Activated T-cell treated with anti-CD3 and anti-CD28 coated beads, Interleukin-2, amount 50 U/mL, for 72 hours (primary cell): ENCODE measurements at regions not wholly inside any gene's neighbourhood (a gene's known extent, or its start where the extent isn't known, plus 50 kb on each side); places are given as distances from the start of the nearest gene placed in this dataset.
"Not testable (repeated sequence)": the region's sequence is repeated elsewhere in the genome, so short reads cannot be mapped to it uniquely, and the experiment has no call there.

Experiments
- ATAC-seq, 2 donors: fragments of 150-1000 bp; cut with Tn5 transposase; replicated peaks in 1 of 2; 2 replicates each; pipeline ENCODE4 v1.10.0; 2021; ENCODE audit warnings: moderate library complexity in 2 of 2, mild to moderate bottlenecking in 1 of 2
- DNase-seq, 2 donors: peaks; one replicate each; pipeline ENCODE4 v3.0.0; 2021 to 2022; ENCODE audit warnings: mixed read lengths in 1 of 2
- H3K27ac Mint-ChIP-seq: one replicate; pipeline ENCODE4 v1.8.0; 2022; ENCODE audit warnings: mild to moderate bottlenecking, moderate library complexity, mixed read lengths
- H3K27me3 Mint-ChIP-seq: one replicate; pipeline ENCODE4 v1.8.0; 2022; ENCODE audit warnings: low read depth, mixed read lengths
- H3K36me3 Mint-ChIP-seq, 2 donors: one replicate each; pipeline ENCODE4 v1.8.0; 2022; ENCODE audit warnings: mixed read lengths in 2 of 2, mild to moderate bottlenecking in 1 of 2; ENCODE audit not compliant: insufficient read depth in 2 of 2
- H3K4me1 Mint-ChIP-seq: one replicate; pipeline ENCODE4 v1.8.0; 2022; ENCODE audit warnings: low read depth, mixed read lengths
- H3K4me3 Mint-ChIP-seq, 2 donors: one replicate each; pipeline ENCODE4 v1.8.0; 2022; ENCODE audit warnings: mild to moderate bottlenecking in 2 of 2, mixed read lengths in 2 of 2, moderate library complexity in 2 of 2
- H3K9me3 Mint-ChIP-seq, 2 donors: one replicate each; pipeline ENCODE4 v1.8.0; 2022; ENCODE audit warnings: mixed read lengths in 2 of 2

DNA sequence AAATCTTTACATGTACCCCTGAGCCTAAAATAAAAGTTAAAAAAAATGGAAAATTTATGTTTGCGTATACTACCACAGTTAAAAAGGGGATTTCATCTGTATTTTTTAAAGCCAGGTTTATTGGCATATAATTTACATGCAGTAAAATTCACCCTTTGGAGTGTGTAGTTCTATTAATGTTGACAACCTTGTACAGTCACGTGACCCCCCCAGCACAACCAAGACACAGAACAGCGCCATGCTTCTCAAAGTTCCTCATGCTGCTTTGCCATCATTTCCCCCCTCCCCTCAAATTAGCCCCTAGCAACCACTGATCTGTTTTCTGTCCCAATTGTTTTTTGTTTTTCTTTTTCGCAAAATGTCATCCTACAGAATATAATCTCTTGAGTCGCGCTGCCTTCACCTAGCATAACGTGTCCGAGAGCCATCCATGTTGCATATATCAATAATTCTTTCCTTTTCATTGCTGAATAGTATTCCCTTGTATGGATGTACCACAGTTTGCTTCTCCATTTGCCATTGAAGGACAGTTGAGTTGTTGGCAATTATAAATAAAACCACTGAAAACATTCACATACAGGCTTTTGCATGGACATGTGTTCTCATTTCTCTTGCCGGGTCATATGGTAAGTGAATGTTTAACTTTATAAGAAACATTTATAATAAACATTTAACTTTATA lies 105.3 kb downstream of the LHX2 start:
- Mint-ChIP-seq H3K27ac (no peak overlapping the region), H3K4me1 (no peaks in the 10 kb centered on the region), H3K4me3 (no peak overlapping the region), H3K36me3 (peaks cover 0 to 4% of the 10 kb centered on the region in 2 donors), H3K9me3 (peaks cover 0 to 3% of the 10 kb centered on the region in 2 donors), H3K27me3 (peaks cover 21% of the 10 kb centered on the region)
- no peak for DNase-seq
- no peak for ATAC-seq

DNA sequence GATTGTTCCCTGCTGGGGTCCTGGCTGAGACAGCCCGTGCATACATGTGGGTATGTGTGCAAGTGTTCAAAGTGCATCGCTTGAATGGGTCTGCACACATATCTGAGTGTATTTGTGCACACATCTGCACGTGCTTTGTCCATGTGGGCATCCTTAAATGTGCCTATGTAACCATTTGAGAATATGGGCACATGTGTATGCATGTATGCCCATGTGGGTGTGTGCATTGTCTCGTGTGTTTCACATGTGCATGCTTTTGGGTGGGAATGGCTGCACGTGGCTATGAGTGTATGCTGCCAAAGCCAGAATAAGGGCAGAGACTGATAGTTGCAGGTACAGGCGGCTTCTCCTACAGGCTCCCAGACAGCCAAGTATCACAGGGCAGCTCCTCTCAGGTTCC lies 107.3 kb downstream of the LHX2 start:
- ATAC-seq = no peak
- H3K9me3 Mint-ChIP-seq = peaks cover 0 to 4% of the 10 kb centered on the region in 2 donors
- H3K27me3 Mint-ChIP-seq = peaks cover 21% of the 10 kb centered on the region
- H3K36me3 Mint-ChIP-seq = peaks cover 0 to 4% of the 10 kb centered on the region in 2 donors
- no peaks in the 10 kb centered on the region for H3K4me1 Mint-ChIP-seq
- no peak for DNase-seq
- no peak overlapping the region for H3K4me3 Mint-ChIP-seq
- H3K27ac Mint-ChIP-seq = no peak overlapping the region

DNA sequence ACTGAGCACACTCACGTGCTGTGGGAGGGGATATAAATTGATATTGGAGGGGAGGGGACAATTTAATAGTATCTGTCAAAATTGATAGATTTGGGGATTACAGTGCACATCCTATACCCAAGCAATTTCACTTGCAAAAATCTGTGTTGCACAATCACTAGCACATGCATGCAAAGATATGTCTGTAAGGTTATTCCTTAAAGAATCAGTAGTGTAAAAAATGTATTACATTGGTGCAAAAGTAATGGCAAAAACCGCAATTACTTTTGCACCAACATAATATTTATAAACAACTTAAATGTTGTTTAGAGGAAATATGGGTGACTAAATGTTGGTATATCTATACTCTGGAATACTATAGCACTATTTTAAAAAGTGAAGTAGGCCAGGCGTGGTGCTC lies 108.7 kb downstream of the LHX2 start:
- Mint-ChIP-seq H3K4me3 (no peak overlapping the region), H3K4me1 (no peaks in the 10 kb centered on the region), H3K27me3 (peaks cover 16% of the 10 kb centered on the region), H3K9me3 (peaks cover 0 to 4% of the 10 kb centered on the region in 2 donors), H3K27ac (no peak overlapping the region), H3K36me3 (peaks cover 0 to 4% of the 10 kb centered on the region in 2 donors)
- DNase-seq = no peak
- no peak for ATAC-seq

DNA sequence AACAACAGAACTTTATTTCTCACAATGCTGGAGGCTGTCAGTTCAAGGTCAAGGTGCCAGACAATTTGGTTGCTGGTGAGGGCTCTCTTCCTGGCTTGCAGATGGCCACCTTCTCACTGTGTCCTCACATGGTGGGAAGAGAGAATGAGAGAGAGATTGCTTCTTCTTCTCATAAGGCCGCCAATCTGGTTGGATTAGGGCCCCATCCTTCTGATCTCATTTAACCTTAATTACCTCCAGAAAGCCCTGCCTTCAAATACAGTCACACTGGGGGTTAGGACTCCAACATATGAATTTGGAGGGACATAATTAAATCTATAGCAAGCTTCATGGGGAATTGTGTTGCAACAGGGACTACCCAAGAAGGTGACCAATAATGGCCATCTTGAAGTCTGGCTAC lies 110.2 kb downstream of the LHX2 start:
- no peaks in the 10 kb centered on the region for H3K4me1 Mint-ChIP-seq
- H3K9me3 Mint-ChIP-seq = peaks cover 0 to 4% of the 10 kb centered on the region in 2 donors
- peaks cover 11% of the 10 kb centered on the region for H3K27me3 Mint-ChIP-seq
- H3K27ac Mint-ChIP-seq = no peak overlapping the region
- H3K4me3 Mint-ChIP-seq = no peak overlapping the region
- ATAC-seq (no peak), DNase-seq (no peak)
- H3K36me3 Mint-ChIP-seq = peaks cover 0 to 2% of the 10 kb centered on the region in 2 donors

DNA sequence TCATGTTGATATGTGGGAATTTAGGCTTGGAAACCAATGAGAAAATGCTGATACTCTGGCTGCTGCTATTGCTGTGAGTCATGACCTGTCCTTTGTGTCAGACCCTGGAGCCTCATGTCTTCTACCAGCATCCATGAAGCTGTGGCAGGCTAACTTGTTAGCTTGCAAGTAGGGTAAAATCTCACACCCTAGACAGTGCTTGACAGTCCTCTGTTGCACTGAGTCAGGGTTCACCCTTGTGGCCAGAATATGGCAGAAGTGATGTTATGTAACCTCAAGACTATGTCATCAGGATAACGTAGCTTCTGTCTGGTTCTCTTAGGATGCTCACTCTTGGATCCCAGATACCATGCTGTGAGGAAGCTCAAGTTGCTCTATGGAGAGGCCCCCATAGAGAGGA lies 110.8 kb downstream of the LHX2 start:
- Mint-ChIP-seq H3K4me3 (no peak overlapping the region), H3K36me3 (no peaks in the 10 kb centered on the region), H3K4me1 (peaks cover 6% of the 10 kb centered on the region), H3K27me3 (peaks cover 11% of the 10 kb centered on the region), H3K27ac (no peak overlapping the region), H3K9me3 (peaks cover 0 to 2% of the 10 kb centered on the region in 2 donors)
- DNase-seq (no peak), ATAC-seq (no peak)

DNA sequence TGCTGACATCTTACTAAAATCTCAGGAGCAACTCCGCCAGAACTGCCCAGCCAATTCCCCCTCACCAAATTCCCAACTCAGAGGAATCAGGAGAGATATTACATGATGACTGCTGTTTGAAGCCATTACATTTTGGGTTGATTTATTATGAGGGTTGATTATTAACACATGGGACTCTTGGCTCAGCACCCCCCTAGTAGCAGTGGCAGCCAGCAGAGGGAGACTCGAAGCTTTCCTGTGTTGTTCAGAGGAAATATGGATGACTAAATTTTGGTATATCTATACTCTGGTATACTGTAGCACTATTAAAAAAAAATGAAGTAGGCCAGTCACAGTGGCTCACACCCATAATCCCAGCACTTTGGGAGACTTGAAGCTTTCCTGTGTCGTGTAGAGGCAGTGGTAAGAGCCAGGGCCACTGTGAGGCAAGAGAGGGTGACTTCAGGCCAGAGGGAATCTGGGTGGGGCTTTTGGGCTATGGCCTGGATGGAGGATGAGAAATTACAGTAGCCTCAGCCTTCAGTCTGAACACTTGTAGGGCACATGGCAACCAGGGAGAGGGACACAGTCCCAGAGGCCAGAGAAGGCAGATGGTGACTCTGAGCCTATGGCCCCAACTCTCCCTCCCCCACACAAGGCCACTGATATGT lies 111.4 kb downstream of the LHX2 start:
- Mint-ChIP-seq H3K36me3 (no peaks in the 10 kb centered on the region), H3K4me3 (no peak overlapping the region), H3K27me3 (peaks cover 11% of the 10 kb centered on the region), H3K27ac (no peak overlapping the region), H3K9me3 (peaks cover 0 to 2% of the 10 kb centered on the region in 2 donors), H3K4me1 (peaks cover 7% of the 10 kb centered on the region)
- no peak for DNase-seq
- ATAC-seq = no peak

DNA sequence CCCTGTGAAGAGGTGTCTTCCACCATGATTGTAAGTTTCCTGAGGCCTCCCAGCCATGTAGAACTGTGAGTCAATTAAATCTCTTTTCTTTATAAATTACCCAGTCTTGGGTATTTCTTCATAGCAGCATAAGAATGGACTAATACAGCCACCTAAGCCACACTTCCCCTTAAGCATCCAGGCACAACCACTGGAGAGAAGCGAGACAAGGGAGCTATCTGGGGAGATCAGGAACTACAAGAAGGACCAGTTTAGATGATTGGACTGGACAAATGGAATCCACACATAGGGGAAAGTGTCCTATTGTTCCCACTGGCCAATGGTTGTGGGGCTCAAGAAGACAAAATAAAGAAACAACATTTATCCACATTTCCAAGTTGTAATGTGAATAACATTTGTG lies 112.1 kb downstream of the LHX2 start:
- DNase-seq, H3K4me1 Mint-ChIP-seq, H3K27ac Mint-ChIP-seq, ATAC-seq, H3K9me3 Mint-ChIP-seq, H3K36me3 Mint-ChIP-seq, H3K4me3 Mint-ChIP-seq: not testable (repeated sequence)
- H3K27me3 Mint-ChIP-seq = peaks cover 11% of the 10 kb centered on the region

DNA sequence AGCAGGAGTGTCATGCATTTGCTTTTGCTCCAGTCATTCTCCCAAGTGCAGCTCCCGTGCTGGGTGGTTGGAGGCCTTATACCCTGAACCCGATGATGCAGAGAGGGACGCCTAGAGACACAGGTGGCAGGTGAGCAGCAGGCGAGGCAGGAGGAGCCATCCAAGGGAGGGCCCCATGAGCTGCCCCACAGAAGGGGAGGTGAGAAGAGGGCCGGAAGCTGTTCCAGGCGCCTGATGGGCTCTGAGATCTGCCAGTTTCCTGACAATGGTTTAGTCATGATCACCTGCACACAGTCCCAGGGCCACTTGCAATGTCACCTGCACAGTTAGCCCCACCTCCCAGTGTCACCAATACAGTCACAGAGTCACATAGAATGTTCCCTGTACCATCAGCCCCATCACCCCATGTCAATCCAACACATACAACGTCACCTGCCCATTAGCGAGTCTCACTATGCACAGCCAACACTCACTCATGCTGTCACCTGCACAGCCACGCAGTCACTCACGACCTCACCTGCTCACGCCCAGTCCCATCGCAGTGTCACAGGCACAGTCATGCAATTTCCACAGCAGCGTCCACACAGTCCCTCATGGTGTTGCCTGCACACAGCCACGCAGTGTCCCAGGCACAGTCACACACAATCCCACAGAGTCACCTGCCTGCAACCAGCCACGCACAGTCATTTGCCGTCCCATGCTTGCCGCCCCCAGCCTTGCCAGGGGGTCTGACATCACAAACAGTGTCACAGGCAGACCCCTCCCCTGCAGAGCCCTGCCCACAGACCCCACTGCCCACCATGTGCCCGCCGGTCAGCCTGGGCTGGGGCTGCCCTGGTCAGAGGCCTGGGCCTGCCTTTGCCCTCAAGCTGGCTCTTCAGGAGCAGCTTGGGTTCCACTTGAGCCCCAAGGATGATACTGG lies 113.4 kb downstream of the LHX2 start:
- H3K4me3 Mint-ChIP-seq = no peak overlapping the region
- H3K27me3 Mint-ChIP-seq = no peaks in the 10 kb centered on the region
- H3K4me1 Mint-ChIP-seq = peaks cover 7% of the 10 kb centered on the region
- DNase-seq (no peak), ATAC-seq (no peak)
- no peaks in the 10 kb centered on the region for H3K36me3 Mint-ChIP-seq
- H3K9me3 Mint-ChIP-seq = peaks cover 0 to 2% of the 10 kb centered on the region in 2 donors
- no peak overlapping the region for H3K27ac Mint-ChIP-seq

DNA sequence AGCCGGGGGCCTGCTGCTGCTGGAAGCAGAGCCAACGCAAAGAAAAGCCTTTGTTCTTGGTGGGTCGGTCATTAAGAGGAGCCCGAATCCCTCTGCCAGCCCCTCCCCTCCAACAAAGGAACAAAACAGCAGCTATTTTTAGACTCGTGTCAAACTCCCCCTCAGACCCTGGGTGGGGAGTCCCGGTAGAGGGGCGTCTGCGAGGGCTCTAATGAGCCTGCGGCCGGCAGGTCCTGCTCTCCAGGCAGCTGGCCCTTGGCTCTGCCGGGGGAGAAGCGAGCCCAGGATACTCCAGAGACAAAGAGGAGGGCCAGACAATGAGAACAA lies 114.0 kb downstream of the LHX2 start:
- Mint-ChIP-seq H3K4me1 (peaks cover 7% of the 10 kb centered on the region), H3K4me3 (no peak overlapping the region), H3K27ac (no peak overlapping the region), H3K27me3 (no peaks in the 10 kb centered on the region), H3K36me3 (no peaks in the 10 kb centered on the region), H3K9me3 (peaks cover 0 to 2% of the 10 kb centered on the region in 2 donors)
- ATAC-seq = no peak
- DNase-seq = no peak

DNA sequence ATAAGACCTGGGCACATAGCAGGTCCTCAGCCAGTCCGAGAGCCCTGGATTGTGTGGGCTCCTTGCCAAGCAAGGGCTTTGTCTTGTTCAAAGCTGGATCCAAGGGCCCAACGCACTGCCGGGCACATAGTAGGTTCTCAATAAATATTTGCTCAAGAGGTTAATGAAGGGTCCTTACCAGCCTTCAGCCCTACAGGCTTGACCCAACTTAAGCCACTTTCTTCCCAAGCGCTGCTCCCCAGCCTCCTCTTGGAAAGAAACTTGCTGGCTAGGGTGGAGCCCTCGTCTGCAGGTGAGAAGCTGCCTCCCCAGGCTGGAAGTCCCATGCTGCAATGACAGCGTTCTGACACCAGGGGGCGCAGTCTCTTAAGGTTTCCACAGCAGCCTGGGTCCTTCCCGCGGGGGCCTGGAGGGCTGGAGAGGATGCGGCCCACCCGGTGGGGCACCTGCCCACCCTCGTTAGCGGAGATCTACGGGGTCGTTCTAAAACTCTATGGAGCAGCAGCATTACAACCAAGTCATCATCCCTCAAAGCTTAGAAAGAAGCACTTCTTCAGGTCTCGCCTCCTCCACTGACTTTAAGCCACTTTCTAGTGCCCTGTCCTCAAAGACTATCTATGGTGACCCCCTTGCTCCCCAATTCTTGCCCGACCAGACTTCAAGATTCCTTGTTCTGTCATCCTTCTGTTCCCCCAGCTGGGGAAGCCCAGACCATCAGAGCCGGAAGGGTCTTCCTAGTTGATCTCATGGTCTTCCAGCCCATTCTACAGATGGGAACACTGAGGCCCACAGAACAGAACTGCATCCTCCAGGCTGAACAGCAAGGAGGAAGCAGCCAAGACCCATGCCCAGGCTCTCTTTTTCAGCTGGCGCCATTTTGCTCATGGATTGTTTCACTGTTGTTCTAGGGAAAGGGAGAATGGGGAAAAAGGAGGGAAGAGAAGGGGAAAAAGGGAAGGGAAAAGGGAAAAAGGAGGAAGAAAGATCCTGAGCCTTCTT lies 115.4 kb downstream of the LHX2 start:
- peak; percentile 58 to 69 for ATAC-seq

DNA sequence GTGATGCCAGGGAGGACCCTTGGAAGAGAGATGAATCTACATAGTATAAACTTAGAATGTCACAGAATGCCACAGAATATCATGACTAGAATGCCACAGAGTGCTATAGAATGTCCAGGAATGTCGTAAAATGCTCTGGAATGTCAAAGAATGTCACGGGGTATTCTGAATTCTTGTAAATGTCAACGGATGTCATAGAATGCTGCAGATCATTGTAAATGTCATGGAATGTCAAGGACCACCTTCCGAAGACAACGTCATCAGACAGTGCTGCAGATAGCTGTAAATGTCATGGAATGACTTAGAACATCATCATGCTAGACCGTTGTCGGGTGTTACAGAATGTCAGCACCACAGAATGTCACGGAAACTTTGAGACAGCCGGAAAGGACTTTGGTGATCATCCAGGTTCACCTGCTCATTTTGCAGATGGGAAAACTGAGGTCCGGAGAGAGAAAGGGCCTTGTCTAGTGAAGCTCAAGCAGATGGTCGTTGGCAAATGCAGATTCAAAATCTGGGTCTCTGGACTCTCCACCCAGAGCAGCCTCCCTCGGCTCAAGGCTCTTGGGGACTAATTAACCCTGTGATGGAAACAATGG lies 117.1 kb downstream of the LHX2 start:
- DNase-seq (no peak), ATAC-seq (no peak)
- Mint-ChIP-seq H3K27me3 (peaks cover 13% of the 10 kb centered on the region), H3K36me3 (no peaks in the 10 kb centered on the region), H3K9me3 (no peaks in the 10 kb centered on the region), H3K4me3 (no peak overlapping the region), H3K27ac (no peak overlapping the region), H3K4me1 (peaks cover 11% of the 10 kb centered on the region)

More for the DNA sequence above, 115.4 kb downstream of the LHX2 start:
- peak; percentile 73 to 80 for DNase-seq
- Mint-ChIP-seq H3K4me1 (peaks cover 11% of the 10 kb centered on the region), H3K27ac (no peak overlapping the region), H3K36me3 (no peaks in the 10 kb centered on the region), H3K4me3 (no peak overlapping the region), H3K27me3 (no peaks in the 10 kb centered on the region), H3K9me3 (peaks cover 0 to 2% of the 10 kb centered on the region in 2 donors)
